NCI-H1436 treated with DMSO at 0.1 percent for 48 hours (cell line): ENCODE measurements at regions not wholly inside any gene's neighbourhood (a gene's known extent, or its start where the extent isn't known, plus 50 kb on each side); places are given as distances from the start of the nearest gene placed in this dataset.
"Not testable (repeated sequence)": the region's sequence is repeated elsewhere in the genome, so short reads cannot be mapped to it uniquely, and the experiment has no call there.

Experiments
- DNase-seq: peaks from one replicate; lab custom pipeline; 2025; lab: John Stamatoyannopoulos, UW

DNA sequence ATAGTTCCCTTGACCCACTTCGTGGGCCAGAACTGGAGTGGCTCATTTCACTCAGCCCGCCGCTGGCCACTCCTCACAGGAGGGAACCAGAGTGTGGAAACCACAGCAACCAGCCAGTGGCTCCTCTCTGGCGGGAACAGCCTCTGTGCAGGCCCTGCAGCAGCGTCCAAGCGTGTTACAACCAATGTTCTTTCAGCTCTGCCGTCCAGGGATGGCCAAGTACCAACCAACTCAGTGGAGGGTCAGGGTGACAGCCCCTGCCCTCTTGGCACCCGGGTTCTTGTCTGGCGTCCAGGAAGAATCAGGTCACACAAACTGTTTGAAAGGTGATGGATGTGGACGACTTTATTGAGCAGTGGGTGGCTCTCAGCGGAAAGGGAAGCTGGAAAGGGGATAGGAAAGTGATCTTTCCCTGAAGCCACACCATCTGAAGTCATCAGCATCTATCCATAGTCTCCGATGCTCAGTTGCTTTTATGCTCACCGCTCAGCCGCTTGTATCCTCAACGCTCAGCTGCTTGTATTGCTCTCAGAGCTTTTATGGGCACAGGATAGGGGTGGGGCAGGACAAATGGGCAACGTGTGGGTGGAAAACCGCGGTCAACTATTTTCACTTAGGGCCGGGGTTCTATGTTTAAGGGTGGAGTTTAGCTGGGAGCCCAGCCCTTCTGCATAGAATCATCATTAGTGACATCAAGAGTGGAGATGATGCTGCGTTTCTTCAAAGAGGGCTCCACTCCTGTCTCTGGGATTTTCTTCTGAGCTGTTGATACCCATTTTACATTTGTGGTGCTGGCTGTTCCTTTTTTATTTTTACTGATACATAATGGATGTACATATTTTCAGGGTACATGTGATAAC, 250.2 kb downstream of the RRAGC start:
- no peak for DNase-seq

DNA sequence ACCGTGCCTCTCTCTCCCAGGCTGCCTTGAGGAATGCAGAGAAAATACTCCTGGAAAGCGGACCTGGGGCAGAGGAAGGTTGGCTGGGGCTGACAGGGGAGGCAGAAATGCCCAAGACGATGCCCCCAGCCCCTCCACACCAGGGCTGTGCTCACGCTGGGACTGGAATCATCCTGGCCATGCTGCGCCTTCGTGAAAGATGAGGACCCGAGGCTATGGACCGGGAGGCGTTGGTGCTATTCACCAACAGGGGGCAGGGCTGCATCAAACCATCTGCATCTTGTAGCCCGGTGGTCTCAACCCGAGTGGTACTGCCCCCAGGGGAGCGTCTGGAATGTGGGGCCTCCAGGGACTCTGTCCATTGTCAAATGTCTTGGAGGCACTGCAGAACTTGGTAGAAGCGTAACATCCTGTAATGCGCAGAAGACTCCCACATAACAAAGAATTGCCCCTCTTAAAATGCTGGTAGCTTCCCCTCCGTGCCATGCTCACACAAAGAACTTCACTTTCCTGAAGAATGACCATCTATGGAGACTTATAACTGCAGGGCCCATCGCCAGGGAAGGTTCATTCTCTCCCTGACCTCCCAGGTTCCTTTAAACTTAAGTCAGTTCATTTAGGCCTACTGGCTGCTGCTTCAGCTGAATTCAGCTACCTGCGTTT, 251.2 kb downstream of the RRAGC start:
- DNase-seq: no peak

DNA sequence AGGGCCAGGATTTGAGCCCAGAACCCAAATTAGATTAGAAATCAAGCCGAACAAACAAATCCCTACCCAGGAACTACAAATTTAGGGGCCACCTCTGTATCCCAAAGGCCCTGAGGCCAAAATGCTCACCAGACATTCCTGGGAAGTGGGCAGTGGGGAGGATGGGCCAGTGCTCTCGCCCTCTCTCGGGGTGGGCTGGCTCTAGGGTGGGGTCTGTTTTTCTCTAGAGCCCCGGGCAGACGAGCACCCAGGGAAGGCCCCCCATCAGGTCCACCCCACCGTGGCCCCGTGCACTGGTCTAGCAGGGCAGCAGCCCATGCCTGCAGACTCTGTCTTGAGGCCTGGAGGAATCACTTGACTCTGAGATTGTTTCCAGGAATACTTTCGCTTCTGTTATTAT, 252.0 kb downstream of the RRAGC start:
- DNase-seq: no peak

DNA sequence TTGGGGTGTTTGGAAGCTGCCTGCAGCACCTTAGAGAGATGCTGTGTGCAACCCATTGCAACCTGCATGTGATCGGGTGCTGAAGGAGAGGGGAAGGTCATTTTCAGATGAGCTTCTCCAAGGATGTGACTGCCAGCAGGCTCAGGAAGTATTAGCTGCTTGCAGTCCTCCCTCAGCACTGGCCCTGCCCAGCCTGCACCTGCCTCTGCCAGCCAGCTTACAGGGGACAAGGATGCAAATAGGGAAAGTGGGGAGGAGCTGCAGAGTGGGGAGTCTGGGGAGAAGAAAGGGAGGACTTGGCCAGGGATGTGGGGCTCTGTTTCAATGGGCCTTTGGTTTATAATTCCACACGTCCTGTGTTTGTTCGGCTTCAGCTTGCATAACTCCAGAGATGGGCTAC, 254.5 kb downstream of the RRAGC start:
- DNase-seq: no peak

DNA sequence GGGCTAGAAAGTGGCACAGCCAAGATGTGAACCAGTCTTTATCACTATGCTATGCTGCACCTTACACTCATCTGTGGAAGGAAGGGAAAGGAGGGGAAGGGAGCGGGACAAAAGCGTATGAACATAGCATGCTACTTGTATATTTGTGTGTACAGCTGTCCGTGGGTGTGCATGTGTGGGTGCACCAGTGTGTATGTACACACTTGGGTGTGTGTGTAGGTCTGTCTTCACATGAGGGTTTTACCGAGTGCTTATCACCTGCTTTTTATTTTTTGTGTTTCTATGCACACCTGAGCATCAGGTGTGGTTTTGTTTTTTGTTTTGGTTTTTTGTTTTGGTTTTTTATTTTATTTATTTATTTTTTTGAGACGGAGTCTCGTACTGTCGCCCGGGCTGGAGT, 255.7 kb downstream of the RRAGC start:
- DNase-seq: no peak

DNA sequence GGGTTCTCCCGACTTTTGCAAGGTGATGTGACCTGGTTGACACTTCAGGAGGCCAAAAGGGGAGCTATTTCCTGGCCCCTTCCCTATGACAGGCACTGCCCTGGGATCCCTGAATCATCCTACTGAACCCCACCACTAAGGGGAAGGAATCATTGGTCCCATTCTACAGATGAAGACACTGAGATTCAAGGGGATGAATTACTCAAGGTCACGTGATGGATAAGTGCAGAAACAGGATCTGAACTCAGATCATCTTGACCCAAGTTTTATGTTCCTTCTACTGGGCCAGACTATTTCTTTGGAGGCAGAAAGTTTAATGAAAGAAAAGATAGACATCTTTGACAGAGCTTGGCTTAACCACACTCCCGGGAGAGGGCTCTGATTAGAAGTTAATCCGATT, 258.7 kb downstream of the RRAGC start:
- DNase-seq: no peak

DNA sequence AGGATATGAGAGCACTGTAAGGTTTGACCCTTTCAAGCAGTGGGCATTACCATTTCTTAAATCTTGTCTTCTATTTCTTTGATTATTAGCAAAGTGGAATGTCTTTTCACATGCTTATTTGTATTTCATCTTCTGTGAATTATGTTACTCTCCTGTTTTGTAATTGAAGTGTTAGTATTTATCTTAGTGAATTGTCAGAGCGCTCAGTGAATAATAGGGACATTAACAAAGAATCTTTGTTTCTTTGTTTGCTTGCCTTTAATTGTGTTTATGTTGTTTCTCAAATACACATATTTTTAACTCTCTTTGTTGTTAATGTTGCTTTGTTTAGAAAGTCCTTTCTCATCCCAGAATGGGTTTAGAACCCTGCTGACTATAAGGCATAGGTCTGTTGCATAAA, 259.3 kb downstream of the RRAGC start:
- DNase-seq: no peak

DNA sequence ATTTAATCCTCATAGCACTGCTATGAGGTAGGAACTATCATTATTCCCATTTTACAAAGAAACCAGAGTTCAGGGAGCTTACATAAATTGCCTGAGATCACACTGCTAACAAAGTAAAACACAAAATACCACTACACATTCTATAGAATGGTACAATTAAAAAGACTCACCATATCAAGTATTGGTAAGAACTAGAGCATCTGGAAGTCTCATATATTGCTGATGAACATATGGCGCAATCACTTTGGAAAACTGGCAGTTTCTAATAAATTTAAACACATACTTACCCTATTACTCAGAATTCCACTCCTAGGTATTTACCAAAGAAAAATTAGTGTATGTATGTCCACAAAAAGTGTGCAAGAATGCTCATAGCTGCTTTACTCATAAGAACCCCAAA, 261.5 kb downstream of the RRAGC start:
- DNase-seq: no peak

DNA sequence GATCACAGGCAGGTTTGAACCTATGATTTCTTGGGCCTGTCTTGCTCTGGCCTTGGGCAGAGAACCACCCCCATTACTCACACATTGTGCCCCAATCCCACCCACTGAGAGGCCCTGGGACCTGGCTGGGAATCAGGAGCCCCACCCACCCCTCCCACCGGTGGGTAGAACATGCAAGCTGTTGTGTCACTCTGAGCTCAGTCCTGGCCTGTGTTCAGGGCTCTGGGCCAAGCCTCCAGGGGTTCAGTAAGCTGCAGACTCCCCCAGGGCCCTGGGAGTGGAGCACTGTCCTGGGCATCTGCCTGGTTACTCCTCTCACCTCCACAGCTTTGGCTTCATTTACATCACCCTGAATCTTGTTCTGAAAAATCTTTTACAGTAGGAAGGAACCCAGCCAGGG, 270.5 kb downstream of the RRAGC start:
- DNase-seq: no peak

DNA sequence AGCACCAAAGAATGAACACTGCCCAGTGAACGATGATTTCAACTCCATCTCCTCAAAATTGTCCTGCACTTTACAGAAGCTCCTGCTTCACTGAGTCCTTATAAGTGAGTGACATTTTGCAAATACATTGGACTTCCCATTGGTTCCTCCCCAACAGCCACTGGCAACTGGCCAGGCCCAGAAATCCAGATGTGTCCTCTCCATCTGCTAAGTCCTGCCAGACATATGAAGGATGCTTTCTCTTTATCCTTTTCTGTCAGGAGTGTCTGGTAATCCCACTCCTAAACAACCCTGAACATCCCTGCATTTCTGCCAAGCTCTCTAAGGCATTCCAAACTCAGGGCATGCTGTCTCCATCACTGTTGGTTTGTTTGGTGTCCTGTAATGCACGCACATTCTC, 271.8 kb downstream of the RRAGC start:
- DNase-seq: no peak

DNA sequence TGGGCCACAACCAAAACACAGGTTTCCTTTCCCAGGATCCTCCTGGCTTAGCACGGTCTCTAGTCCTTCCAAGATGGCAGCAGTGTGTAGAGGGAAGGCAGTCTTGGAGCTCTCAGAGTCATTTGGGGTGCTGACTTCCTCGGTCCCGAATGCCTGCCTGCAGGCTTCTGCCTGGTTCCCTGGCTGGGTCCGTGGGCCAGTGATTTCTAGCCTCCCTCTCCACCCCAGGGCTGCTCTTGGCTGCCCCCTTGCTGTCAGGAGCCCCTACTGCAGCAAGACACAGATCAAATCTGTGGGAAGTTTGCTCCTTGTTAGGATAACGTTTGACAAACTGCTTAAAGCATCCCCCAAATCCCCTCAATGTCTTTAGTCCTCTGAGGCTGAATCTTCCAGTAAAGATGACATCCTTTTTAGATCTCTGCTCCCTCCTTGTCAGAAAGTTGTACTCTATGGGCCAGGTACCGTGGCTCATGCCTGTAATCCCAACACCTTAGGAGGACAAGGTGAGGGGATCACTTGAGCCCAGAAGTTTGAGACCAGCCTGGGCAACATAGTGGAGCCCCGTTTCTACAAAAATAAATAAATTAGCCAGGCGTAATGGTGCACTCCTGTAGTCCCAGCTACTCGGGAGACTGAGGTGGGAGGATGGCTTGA, 272.5 kb downstream of the RRAGC start:
- DNase-seq: no peak

DNA sequence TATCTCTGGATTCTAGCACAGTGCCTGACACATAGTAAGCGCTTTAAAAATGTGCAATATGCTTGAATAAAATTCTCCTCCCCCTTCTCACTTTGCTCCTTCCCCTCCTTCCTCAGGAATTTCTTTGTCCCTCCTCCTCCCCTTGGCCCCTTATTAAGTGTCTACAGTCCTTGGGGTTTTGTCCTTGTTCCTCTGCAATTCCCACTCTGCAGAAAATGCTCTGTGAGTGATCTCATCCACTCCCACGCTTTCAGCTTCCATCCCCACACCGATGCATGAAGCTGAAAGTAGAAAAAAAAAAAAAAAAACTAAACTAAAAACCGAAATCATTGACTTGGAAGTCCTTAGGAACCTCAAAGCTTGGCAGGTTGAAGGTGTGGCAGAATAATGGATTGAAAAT, 273.6 kb downstream of the RRAGC start:
- no peak for DNase-seq

DNA sequence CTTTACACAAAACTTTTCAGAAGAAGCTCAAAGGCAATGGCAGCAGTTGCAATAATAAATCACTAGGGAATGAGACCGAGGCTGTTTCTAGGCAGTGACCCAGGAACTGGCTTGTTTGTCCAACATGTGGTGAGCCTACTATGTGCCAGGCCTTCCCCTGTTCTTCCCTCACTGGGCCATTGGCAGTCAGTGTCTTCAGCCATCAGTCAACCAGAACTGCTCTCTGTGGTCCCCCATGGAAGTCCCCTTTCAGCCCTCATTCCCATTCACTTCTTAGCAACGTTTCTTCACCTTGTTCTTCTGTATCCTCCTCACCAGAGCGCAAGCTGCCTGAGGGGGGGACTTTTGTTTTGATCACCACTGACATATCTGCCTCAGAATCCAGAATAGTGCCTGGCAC, 274.1 kb downstream of the RRAGC start:
- DNase-seq: no peak

DNA sequence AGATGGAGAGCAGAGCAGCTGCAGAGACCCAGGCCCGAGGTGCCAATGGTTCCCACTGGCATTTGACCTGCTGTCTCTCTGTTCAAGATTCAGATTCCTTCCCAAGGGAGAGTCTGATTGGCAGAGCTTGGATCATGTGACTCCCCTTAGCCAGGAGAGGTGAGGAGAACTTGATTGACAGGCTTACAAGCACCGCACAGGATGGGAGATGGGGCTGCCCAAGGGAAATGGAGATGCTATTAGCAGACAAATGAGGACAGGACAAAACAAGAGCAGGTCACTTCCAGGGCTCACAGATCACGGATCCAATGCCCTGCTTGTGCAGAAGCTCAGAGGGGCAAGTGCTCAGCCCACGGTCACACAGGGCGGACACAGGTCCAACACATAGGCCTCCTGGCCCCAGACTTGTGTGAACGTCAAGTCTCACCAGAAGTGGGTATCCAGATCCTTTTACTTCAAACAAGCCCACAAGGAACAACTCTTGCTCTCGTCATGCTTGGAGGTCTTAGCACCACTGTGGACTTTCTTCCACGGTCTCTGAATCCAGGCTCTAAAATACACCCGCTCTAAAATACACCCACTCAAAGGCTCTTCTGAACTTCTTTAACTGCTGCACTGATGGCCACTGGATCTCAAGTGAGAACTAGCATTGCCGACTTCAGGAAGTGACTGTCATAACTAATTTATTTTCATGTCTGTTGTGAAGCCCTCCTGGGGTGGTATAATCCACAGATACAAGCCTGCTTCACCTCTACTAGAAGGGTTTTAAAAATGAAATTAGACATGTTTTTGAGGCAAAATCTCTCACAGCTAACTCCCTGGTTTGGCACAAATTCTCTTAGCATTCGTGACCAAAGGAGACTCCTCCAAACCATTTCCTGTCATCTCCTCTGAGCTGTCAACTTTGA, 274.9 kb downstream of the RRAGC start:
- no peak for DNase-seq

DNA sequence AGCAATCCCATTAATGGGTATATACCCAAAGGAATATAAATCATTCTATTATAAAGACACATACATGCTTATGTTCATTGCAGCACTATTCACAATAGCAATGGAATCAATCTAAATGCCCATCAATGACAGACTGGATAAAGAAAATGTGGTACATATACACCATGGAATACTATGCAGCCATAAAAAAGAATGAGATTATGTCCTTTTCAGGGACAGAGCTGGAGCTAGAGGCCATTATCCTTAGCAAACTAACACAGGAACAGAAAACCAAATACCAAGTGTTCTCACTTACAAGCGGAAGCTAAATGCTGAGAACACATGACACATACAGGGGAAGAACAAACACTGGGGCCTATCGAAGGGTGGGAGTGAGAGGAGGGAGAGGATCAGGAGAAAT, 276.3 kb downstream of the RRAGC start:
- not testable (repeated sequence) for DNase-seq

DNA sequence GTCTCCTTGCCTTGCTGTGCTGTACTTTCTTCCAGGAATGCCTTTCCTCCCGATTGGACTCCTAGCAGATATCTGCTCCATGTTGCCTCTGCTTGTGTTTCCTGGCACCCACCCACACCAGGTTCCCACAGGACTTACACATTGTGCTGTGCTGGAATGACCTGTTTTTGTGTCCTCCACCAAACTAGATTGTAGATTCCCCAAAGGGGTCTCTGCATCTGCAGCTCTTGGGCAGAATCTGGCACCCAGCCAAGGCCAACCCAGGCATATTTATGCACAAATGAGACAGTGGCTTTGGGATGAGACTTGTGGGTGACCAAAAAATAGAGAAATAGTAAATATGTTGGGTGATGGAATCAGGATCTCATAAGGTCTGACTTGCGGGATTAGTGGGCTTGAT, 278.2 kb downstream of the RRAGC start:
- no peak for DNase-seq

DNA sequence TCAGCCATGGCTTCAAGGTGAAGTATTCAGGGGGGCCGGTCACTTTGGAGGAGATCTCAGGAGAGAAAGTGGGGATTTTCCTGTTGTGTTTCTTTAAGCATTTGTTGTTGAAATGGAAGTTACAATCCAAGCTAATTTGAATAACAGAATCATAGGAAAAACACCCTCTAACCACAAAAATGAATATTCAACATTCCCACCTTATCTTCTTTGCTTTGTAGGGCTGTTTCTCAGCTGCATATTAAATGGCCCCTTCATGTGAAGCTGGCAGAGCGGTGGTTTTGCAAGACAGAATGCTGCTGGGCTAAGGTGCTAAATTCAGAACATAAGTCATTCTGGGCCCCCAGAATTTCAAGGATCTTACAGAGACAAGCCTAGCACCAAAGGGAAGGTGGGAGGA, 279.0 kb downstream of the RRAGC start:
- no peak for DNase-seq

DNA sequence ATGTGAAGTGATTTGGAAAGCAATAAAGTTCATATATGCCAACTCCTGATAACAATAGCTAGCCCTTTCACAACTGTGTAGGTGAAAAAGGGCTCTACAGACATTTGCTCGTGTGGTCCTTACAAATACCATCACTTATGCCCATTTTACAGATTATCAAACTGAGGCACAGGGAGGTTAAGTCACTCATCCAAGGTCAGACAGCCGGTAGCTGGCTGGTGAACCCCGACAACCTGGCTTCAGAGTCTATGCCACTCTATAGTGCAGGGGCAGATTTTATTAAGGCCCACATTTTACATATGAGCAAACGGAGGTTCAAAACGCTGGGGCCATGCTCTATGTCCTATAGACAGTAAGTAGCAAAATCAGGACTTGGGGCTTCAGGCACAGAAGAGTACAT, 280.5 kb downstream of the RRAGC start:
- no peak for DNase-seq

DNA sequence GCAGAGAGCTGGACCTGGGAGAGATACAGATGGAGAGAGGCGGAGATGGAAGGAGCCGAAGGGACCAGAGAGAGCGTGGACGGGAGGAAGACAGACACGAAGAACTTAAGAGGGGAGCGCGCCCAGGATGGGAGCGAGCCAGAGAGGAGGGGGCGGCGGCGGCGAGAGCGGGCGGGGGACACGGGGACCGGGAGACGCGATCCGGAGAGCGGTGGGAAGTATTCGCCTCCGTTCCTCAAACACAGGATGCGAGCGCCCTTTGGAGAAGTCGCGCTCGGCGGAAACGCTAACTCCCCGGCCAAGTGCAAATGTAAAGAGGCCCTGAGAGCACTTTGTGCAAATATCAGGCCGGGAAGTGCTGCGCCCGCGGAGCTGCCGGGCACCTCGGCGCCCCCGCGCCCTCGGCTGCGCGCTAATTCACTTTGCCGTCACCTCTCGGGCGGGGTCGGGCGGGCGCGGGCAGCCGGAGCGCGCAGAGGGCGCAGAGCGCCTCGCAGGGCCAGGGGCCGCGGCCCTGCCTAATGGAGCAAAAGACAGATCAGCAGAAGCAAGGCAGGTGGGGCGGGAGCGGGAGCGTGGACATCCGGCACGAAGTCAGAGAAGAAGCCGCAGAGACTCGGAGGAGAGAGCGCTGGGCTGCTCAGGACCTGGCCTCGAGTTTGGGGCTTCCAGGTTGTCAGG, 281.2 kb downstream of the RRAGC start:
- no peak for DNase-seq

DNA sequence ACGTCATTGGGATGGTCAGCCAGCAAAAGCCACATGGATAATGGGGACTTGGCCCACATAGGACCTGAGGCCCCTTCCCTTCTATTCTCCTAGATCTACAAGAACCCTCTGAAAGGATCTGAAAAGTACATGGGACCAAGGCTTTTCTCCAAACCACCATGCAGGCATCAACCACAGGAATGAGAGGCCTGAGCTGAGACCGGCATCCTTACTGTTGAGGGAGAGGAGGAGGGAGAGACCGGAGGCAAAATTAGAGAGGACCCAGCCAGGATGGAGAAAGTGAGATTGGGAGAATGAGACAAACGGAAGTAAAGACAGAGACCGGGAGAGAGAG, 281.7 kb downstream of the RRAGC start:
- DNase-seq: no peak

DNA sequence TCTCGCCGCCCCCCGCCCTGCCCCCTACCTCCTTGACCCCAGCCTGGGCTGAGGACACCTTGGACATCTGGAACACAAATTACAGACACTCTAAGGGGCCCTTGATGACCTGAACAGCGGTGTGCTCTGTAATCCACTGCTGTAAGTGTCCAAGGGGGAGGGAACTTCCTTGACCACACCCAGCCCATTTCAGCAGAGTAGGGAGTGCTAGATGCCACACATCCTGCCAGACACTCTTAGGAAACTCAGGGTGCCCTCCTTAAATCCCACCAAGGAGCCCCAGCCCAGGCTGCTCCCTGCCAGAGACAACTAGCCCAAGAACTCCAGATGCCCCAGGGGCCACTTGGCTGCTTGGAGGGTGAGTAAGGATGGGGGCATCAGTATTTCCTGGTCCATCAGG, 282.2 kb downstream of the RRAGC start:
- no peak for DNase-seq

DNA sequence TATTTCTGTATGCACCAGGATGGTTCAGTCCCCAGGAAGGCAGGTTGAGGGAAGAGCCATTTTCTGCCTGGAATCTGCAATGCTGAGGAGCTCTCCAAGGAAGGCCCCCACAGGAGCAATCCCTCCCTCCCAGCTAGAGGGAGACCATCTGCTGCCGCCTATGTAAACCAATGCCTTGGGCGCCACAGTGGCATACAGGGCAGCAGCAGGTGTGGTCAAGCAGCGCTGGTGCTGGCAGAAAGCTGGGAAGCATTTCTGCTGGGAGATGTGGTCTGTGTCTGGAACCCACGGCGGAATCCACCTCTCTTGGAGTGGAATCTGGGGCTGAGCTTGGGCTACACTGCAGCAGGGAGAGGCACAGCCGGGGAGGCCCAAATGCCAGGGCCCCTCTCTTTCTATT, 283.3 kb downstream of the RRAGC start:
- no peak for DNase-seq
